ENCODE measurements at regions not wholly inside any gene's neighbourhood (a gene's known extent, or its start where the extent isn't known, plus 50 kb on each side); places are given as distances from the start of the nearest gene placed in this dataset.

DNA sequence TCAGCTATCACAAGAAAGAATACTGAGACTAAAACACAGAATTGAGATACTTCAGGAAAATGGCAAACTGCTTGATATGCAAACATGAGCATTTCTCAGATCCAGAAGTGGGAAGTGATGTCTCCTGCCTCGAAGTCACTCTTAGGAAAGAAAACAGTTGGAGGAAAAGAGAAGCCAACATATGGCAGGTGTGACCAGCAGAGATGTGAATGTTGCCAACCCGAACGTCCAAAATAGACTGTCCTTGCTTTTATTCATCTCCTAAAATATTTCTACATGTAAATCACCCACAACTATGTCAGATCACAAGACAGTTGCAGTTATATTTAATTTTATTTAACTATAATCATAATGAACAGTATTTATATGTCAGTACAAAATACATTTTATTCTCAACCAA, 687.6 kb downstream of the GALC start:
- H3K27ac Mint-ChIP-seq: no peak overlapping the region
- Histone ChIP-seq H3K36me3 (ENCODE audit: control insufficient read depth, insufficient read depth, low read length) (no peaks in the 10 kb centered on the region), H3K27me3 (ENCODE audit: control insufficient read depth, insufficient read depth, low read length) (no peaks in the 10 kb centered on the region), H3K27ac (ENCODE audit: low read length) (no peak overlapping the region), H3K4me1 (ENCODE audit: control insufficient read depth, insufficient read depth, low read length) (no peaks in the 10 kb centered on the region), H3K9me3 (ENCODE audit: control insufficient read depth, insufficient read depth, low read length) (peaks cover 6% of the 10 kb centered on the region), H3K4me3 (ENCODE audit: low read length) (no peak overlapping the region)
- H3K9me3 Mint-ChIP-seq: peaks cover 19 to 24% of the 10 kb centered on the region in 2 donors
- peaks cover under 1% of the 10 kb centered on the region for H3K36me3 Mint-ChIP-seq
- intact Hi-C loops (cut with micrococcal nuclease): no loop called here
- no peak for DNase-seq
- no peaks in the 10 kb centered on the region for H3K27me3 Mint-ChIP-seq (ENCODE audit: low read depth in 2 of 2)
- WGBS (ENCODE audit: insufficient coverage): 25% methylated on average over 1 of the region's 3 CpGs
- no peaks in the 10 kb centered on the region for H3K4me1 Mint-ChIP-seq
- TF ChIP-seq, protein P1, sequence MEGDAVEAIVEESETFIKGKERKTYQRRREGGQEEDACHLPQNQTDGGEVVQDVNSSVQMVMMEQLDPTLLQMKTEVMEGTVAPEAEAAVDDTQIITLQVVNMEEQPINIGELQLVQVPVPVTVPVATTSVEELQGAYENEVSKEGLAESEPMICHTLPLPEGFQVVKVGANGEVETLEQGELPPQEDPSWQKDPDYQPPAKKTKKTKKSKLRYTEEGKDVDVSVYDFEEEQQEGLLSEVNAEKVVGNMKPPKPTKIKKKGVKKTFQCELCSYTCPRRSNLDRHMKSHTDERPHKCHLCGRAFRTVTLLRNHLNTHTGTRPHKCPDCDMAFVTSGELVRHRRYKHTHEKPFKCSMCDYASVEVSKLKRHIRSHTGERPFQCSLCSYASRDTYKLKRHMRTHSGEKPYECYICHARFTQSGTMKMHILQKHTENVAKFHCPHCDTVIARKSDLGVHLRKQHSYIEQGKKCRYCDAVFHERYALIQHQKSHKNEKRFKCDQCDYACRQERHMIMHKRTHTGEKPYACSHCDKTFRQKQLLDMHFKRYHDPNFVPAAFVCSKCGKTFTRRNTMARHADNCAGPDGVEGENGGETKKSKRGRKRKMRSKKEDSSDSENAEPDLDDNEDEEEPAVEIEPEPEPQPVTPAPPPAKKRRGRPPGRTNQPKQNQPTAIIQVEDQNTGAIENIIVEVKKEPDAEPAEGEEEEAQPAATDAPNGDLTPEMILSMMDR (IDR thresholded peaks at IDR 0.05): no peak
- ATAC-seq: no peak
- no peak overlapping the region for H3K4me3 Mint-ChIP-seq

DNA sequence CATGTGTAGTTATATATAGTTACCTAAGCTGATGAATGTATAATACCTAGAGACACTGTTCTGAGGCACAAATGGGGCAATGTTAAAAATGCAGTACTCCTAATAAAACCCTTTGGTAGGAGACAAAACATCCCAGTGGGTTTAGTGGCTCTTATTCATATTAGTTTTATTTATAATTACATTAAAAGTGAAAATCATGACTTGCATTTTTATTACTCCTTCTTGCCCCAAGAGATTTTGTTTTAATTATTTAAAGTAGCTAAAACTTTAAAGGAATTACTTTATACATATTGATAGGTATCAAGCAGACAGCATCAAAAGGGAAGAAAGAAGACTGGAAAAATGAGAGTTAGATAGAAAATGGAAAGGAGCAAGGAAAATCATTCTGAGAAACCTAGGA, 688.6 kb downstream of the GALC start:
- no peak overlapping the region for H3K27ac ChIP-seq (ENCODE audit: low read length)
- H3K9me3 Mint-ChIP-seq: peaks cover 17 to 24% of the 10 kb centered on the region in 2 donors
- H3K27me3 ChIP-seq (ENCODE audit: control insufficient read depth, insufficient read depth, low read length): no peaks in the 10 kb centered on the region
- intact Hi-C loops (cut with micrococcal nuclease): no loop called here
- DNase-seq (no peak), ATAC-seq (no peak)
- H3K4me1 ChIP-seq (ENCODE audit: control insufficient read depth, insufficient read depth, low read length): no peaks in the 10 kb centered on the region
- TF ChIP-seq, protein P1 (IDR thresholded peaks at IDR 0.05): no peak
- no peaks in the 10 kb centered on the region for H3K27me3 Mint-ChIP-seq (ENCODE audit: low read depth in 2 of 2)
- no peaks in the 10 kb centered on the region for H3K36me3 ChIP-seq (ENCODE audit: control insufficient read depth, insufficient read depth, low read length)
- no peaks in the 10 kb centered on the region for H3K4me1 Mint-ChIP-seq
- peaks cover 6% of the 10 kb centered on the region for H3K36me3 Mint-ChIP-seq
- H3K27ac Mint-ChIP-seq: no peak overlapping the region
- H3K4me3 ChIP-seq (ENCODE audit: low read length): no peak overlapping the region
- H3K4me3 Mint-ChIP-seq: no peak overlapping the region
- peaks cover 5% of the 10 kb centered on the region for H3K9me3 ChIP-seq (ENCODE audit: control insufficient read depth, insufficient read depth, low read length)

DNA sequence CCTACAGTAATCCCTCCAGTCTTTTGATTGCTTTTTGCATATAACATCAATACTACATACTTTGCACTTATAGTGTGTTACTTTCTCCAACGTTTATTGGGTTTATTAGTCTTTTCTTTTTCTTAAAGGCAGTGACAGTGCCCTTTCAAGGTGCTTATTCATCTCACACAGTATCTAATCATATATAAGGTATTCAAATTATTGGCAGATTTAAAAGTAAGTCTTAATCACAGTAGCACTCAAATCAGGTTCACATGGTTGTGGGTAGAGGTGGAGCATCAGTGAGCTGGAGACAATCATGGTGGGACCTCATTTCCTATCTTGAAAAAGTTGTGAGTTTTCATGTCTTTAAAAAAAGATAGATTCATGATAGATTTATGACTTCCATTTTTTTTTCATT, 706.2 kb downstream of the GALC start:
- no CpG with 5 or more reads among the region's 1 CpG for WGBS (ENCODE audit: insufficient coverage)
- Mint-ChIP-seq H3K27me3 (ENCODE audit: low read depth in 2 of 2) (no peaks in the 10 kb centered on the region), H3K4me3 (no peak overlapping the region), H3K36me3 (no peaks in the 10 kb centered on the region), H3K27ac (no peak overlapping the region), H3K9me3 (peaks cover 7 to 21% of the 10 kb centered on the region in 2 donors), H3K4me1 (no peaks in the 10 kb centered on the region)
- DNase-seq: no peak
- Histone ChIP-seq H3K27me3 (ENCODE audit: control insufficient read depth, insufficient read depth, low read length) (no peaks in the 10 kb centered on the region), H3K36me3 (ENCODE audit: control insufficient read depth, insufficient read depth, low read length) (no peaks in the 10 kb centered on the region), H3K27ac (ENCODE audit: low read length) (no peak overlapping the region), H3K4me3 (ENCODE audit: low read length) (no peak overlapping the region), H3K9me3 (ENCODE audit: control insufficient read depth, insufficient read depth, low read length) (peaks cover 2% of the 10 kb centered on the region), H3K4me1 (ENCODE audit: control insufficient read depth, insufficient read depth, low read length) (no peaks in the 10 kb centered on the region)
- TF ChIP-seq, protein P1 (IDR thresholded peaks at IDR 0.05): no peak
- intact Hi-C loops (cut with micrococcal nuclease): no loop called here
- no peak for ATAC-seq

DNA sequence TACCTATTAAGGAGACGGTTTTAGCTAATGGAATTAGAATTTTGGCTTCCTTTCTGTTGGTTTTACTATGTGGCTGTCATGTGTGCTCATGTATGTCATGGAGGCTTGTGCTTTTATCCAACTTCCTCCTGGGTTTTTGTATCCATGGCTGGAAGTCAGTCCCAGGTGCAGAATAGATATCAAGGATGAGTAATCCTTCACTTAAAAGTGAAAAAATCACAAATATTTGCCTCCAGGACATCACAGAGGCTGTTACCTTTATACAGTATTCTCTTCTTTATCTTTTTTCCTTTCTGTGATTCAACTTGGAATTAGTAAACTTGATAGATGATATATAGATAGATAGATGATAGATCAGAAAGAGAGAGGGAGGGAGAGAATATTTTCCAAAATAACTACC, 706.8 kb downstream of the GALC start:
- no peaks in the 10 kb centered on the region for H3K36me3 ChIP-seq (ENCODE audit: control insufficient read depth, insufficient read depth, low read length)

More for the DNA sequence above, 706.8 kb downstream of the GALC start:
- TF ChIP-seq, protein P1 (IDR thresholded peaks at IDR 0.05): no peak
- WGBS (ENCODE audit: insufficient coverage): 60% methylated on average over 1 of the region's 1 CpG
- no peak for DNase-seq
- no peak overlapping the region for H3K27ac Mint-ChIP-seq
- Histone ChIP-seq H3K9me3 (ENCODE audit: control insufficient read depth, insufficient read depth, low read length) (peaks cover 2% of the 10 kb centered on the region), H3K27ac (ENCODE audit: low read length) (no peak overlapping the region), H3K4me1 (ENCODE audit: control insufficient read depth, insufficient read depth, low read length) (no peaks in the 10 kb centered on the region), H3K4me3 (ENCODE audit: low read length) (no peak overlapping the region), H3K27me3 (ENCODE audit: control insufficient read depth, insufficient read depth, low read length) (no peaks in the 10 kb centered on the region)
- H3K4me3 Mint-ChIP-seq: no peak overlapping the region
- no peaks in the 10 kb centered on the region for H3K36me3 Mint-ChIP-seq
- no peaks in the 10 kb centered on the region for H3K27me3 Mint-ChIP-seq (ENCODE audit: low read depth in 2 of 2)
- intact Hi-C loops (cut with micrococcal nuclease): no loop called here
- H3K9me3 Mint-ChIP-seq: peaks cover 8 to 22% of the 10 kb centered on the region in 2 donors
- ATAC-seq: no peak
- no peaks in the 10 kb centered on the region for H3K4me1 Mint-ChIP-seq
